Endothelial cell of umbilical vein (primary cell): ENCODE measurements at regions not wholly inside any gene's neighbourhood (a gene's known extent, or its start where the extent isn't known, plus 50 kb on each side); places are given as distances from the start of the nearest gene placed in this dataset.

Experiments
- EZH2 ChIP-seq: IDR thresholded peaks from 2 replicates; pipeline ENCODE4 v1.6.1; 2012; ENCODE audit warnings: borderline replicate concordance, low read depth, mild to moderate bottlenecking, moderate library complexity, low read length, inconsistent platforms; ENCODE audit not compliant: severe bottlenecking
- FOS ChIP-seq: IDR thresholded peaks from 2 replicates; pipeline ENCODE4 v1.6.1; 2011; ENCODE audit warnings: mild to moderate bottlenecking, low read length, moderate library complexity, borderline replicate concordance; ENCODE audit not compliant: insufficient read depth
- JUN ChIP-seq: IDR thresholded peaks from 2 replicates; pipeline ENCODE4 v1.6.1; 2011; ENCODE audit warnings: borderline replicate concordance, low read depth; ENCODE audit not compliant: insufficient read length, insufficient read depth
- POLR2A ChIP-seq: IDR thresholded peaks from 2 replicates; pipeline ENCODE4 v1.6.1; 2012; ENCODE audit warnings: low read depth, mild to moderate bottlenecking, control low read depth, low read length
- POLR2AphosphoS5 ChIP-seq: IDR thresholded peaks from 2 replicates; pipeline ENCODE4 v1.6.1; 2012; ENCODE audit warnings: low read depth, mild to moderate bottlenecking, control low read depth, low read length, moderate library complexity; ENCODE audit not compliant: insufficient read depth
- TF ChIP-seq, protein P1 (sequence below), 2 donors: IDR thresholded peaks; 1 replicate in 1 of 2; 2 replicates in 1 of 2; pipeline ENCODE4 v1.5.1; 2011; ENCODE audit warnings: low read length in 2 of 2, mild to moderate bottlenecking in 2 of 2, moderate library complexity in 2 of 2, control low read depth in 1 of 2, inconsistent platforms in 1 of 2, low read depth in 1 of 2; ENCODE audit not compliant: insufficient read depth in 1 of 2; ENCODE audit errors: extremely low read depth in 1 of 2

DNA sequence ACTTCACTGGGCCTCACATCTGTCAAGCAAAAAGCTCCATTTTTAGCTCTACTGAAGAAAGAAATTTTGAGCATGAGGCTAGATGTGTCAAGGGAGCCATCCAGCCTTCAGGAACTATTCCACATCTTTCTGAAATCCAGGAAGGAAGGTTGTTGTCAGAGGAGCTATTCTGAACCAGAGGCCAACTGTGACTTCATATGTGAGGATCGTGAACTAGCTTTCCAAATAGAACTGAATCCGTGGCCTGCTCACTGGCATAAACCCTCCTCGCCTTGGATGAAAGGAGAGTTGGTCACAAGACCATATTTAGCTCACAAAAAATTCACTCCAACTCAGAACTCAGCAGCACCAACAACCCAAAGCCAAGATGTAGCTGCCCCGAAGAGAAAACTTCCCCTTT, 195.8 kb downstream of the FOXO1 start:
- TF ChIP-seq, protein P1, sequence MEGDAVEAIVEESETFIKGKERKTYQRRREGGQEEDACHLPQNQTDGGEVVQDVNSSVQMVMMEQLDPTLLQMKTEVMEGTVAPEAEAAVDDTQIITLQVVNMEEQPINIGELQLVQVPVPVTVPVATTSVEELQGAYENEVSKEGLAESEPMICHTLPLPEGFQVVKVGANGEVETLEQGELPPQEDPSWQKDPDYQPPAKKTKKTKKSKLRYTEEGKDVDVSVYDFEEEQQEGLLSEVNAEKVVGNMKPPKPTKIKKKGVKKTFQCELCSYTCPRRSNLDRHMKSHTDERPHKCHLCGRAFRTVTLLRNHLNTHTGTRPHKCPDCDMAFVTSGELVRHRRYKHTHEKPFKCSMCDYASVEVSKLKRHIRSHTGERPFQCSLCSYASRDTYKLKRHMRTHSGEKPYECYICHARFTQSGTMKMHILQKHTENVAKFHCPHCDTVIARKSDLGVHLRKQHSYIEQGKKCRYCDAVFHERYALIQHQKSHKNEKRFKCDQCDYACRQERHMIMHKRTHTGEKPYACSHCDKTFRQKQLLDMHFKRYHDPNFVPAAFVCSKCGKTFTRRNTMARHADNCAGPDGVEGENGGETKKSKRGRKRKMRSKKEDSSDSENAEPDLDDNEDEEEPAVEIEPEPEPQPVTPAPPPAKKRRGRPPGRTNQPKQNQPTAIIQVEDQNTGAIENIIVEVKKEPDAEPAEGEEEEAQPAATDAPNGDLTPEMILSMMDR (IDR thresholded peaks at IDR 0.05; ENCODE audit: extremely low read depth in 1 of 2, insufficient read depth in 1 of 2, low read depth in 1 of 2, low read length in 2 of 2), result no peak
- TF ChIP-seq JUN (no peak), POLR2AphosphoS5 (no peak), POLR2A (no peak), EZH2 (no peak), FOS (no peak)
